Stomach (tissue), 8 donors: ENCODE measurements at regions not wholly inside any gene's neighbourhood (a gene's known extent, or its start where the extent isn't known, plus 50 kb on each side); places are given as distances from the start of the nearest gene placed in this dataset.
A peak's percentile ranks its signal among the peaks of the same experiment; 100 is the strongest.

ENCODE experiments used
- DNase-seq, 2 donors: peaks; one replicate each; pipeline versions ENCODE4 v3.0.0 to v3.0.0-alpha.2; 2013 to 2019
- H3K27ac ChIP-seq, 5 donors: fragments of 200-600 bp in 4 of 5; sonication (generic) in 4 of 5; one replicate each; pipeline ENCODE4 v1.5.1; 2013 to 2019; ENCODE audit warnings: mild to moderate bottlenecking in 1 of 5, moderate library complexity in 1 of 5
- H3K27me3 ChIP-seq, 3 donors: fragments of 200-600 bp; sonication (generic); one replicate each; pipeline ENCODE4 v1.5.1; 2017 to 2019; ENCODE audit warnings: mixed run types in 1 of 3
- H3K36me3 ChIP-seq, 4 donors: fragments of 200-600 bp; sonication (generic); 1 replicate in 3 of 4; 2 replicates in 1 of 4; pipeline ENCODE4 v1.5.1; 2016 to 2019
- H3K4me1 ChIP-seq, 4 donors: fragments of 200-600 bp; sonication (generic); one replicate each; pipeline ENCODE4 v1.5.1; 2016 to 2019
- H3K4me3 ChIP-seq, 4 donors: fragments of 200-600 bp; sonication (generic) in 3 of 4; one replicate each; pipeline ENCODE4 v1.5.1; 2016 to 2019; ENCODE audit warnings: mild to moderate bottlenecking in 1 of 4
- H3K9me3 ChIP-seq, 4 donors: fragments of 200-600 bp; sonication (generic); one replicate each; pipeline ENCODE4 v1.5.1; 2016 to 2019
- EP300 ChIP-seq: sonication (generic); formaldehyde crosslinking; IDR thresholded peaks from one replicate; pipeline ENCODE4 v1.6.1; 2017; ENCODE audit warnings: antibody characterized with exemption
- POLR2A ChIP-seq, 4 donors: fragments of 450-650 bp; IDR thresholded peaks; one replicate each; pipeline ENCODE4 v1.6.1; 2016; ENCODE audit warnings: antibody characterized with exemption in 4 of 4, control low read depth in 2 of 4, mild to moderate bottlenecking in 1 of 4, moderate library complexity in 1 of 4
- POLR2AphosphoS5 ChIP-seq, 3 donors: sonication (generic); formaldehyde crosslinking; IDR thresholded peaks; one replicate each; pipeline ENCODE4 v1.6.1; 2016; ENCODE audit warnings: antibody characterized with exemption in 3 of 3
- WGBS, 5 donors: extraction: QIAGEN DNeasy Blood & Tissue Kit in 3 of 5; methylation state at CpG; one replicate each; pipeline versions ENCODE4 v1.1.5 to v1.1.7; 2013 to 2018; 5-methylcytosine and 5-hydroxymethylcytosine counted together
- intact Hi-C: fragments of 100-400 bp; cut with DNase I; formaldehyde crosslinking; loops from one replicate; pipeline ENCODE4 v1.15.1; 2023; ENCODE audit warnings: low total_unique reads
- TF ChIP-seq, protein P1 (sequence below), 7 experiments: fragments of 450-650 bp in 4 of 7; fragments of 200-600 bp in 3 of 7; sonication (generic) in 3 of 7; IDR thresholded peaks; one replicate each; pipeline ENCODE4 v1.5.1; 2016 to 2019; ENCODE audit warnings: antibody characterized with exemption in 7 of 7, control low read depth in 2 of 7, mild to moderate bottlenecking in 1 of 7
- donor health status: healthy with polysubstance abuse.
- donor health status: Bipolar disorder and iron deficiency.
- donor health status: healthy.

DNA sequence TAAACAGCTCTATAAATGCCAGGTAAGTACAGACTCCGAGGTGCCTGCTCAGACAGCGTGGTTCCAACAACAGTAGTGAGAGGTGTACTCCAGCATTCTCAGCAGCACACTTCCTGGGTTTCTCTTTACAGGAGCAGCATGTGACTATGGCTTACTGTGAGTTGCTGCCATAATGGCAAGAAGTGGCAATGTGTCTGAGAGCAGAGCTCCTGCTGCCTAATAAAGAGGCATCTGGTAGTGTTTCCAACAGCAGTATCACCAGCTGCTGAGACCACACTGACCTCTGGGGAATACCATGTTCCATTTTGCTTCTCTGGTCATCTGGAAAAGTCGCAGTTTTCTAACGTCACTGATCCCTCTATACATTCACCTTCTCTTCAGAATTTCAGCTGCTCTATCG, 398.2 kb downstream of the SLCO4C1 start:
- Histone ChIP-seq H3K27ac (no peak overlapping the region), H3K27me3 (no peaks in the 10 kb centered on the region), H3K4me3 (no peak overlapping the region), H3K9me3 (no peaks in the 10 kb centered on the region), H3K4me1 (no peaks in the 10 kb centered on the region), H3K36me3 (no peaks in the 10 kb centered on the region)
- TF ChIP-seq POLR2A (IDR thresholded peaks at IDR 0.05) (no peak), POLR2AphosphoS5 (IDR thresholded peaks at IDR 0.05) (no peak), EP300 (no peak)
- TF ChIP-seq, protein P1, sequence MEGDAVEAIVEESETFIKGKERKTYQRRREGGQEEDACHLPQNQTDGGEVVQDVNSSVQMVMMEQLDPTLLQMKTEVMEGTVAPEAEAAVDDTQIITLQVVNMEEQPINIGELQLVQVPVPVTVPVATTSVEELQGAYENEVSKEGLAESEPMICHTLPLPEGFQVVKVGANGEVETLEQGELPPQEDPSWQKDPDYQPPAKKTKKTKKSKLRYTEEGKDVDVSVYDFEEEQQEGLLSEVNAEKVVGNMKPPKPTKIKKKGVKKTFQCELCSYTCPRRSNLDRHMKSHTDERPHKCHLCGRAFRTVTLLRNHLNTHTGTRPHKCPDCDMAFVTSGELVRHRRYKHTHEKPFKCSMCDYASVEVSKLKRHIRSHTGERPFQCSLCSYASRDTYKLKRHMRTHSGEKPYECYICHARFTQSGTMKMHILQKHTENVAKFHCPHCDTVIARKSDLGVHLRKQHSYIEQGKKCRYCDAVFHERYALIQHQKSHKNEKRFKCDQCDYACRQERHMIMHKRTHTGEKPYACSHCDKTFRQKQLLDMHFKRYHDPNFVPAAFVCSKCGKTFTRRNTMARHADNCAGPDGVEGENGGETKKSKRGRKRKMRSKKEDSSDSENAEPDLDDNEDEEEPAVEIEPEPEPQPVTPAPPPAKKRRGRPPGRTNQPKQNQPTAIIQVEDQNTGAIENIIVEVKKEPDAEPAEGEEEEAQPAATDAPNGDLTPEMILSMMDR (IDR thresholded peaks at IDR 0.05) = no peak
- intact Hi-C loops = no loop called here
- peak in 1 of 2 donors; percentile 13 for DNase-seq
- WGBS, 5 donors = 58 to 75% (median 65%) methylated on average over 5 of the region's 5 CpGs

DNA sequence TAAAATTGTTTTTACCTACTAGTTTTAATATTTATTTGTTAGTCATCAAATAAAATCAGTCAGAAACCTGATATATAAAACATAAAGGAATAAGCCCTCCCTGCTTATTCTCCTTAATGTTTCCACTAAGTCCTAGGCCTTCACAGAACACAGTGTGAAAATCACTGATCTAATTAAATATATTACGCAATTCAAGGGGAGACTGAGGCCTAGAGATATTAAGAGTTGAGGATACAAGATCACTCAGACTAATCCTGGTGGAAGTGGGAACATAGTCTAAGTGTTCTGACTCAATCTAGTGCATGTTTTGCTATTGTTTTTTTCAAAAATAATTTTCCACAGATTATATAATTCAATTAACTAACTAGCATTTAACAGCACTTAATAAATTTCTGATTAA, 401.1 kb downstream of the SLCO4C1 start:
- intact Hi-C loops = no loop called here
- Histone ChIP-seq H3K9me3 (no peaks in the 10 kb centered on the region), H3K27me3 (no peaks in the 10 kb centered on the region), H3K36me3 (no peaks in the 10 kb centered on the region), H3K27ac (no peak overlapping the region), H3K4me1 (no peaks in the 10 kb centered on the region), H3K4me3 (no peak overlapping the region)
- 50 to 98% (median 93%) methylated on average over 1 of the region's 1 CpG for WGBS, 5 donors
- TF ChIP-seq EP300 = no peak
- TF ChIP-seq POLR2A (IDR thresholded peaks at IDR 0.05) = no peak
- TF ChIP-seq POLR2AphosphoS5 (IDR thresholded peaks at IDR 0.05) = no peak
- TF ChIP-seq, protein P1 (IDR thresholded peaks at IDR 0.05) = no peak
- no peak for DNase-seq

DNA sequence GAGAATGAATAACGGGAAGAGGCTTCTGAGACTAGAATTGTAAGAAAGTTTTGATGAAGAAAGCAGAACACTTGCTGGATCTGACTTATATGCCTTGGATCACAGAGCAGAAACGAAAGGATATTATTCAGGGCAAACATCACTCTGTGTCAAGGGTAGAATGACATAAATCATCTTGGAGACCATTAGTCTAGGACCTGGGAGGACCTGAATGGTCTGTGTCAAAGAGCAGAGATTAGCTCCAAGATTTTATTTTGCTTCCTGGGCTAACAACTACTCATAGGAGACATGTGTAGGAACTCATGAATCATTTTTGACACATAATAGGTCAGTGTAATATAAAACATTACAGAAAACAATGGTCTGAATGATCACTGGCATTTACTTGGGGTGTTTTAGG, 417.9 kb downstream of the SLCO4C1 start:
- H3K27ac ChIP-seq = no peak overlapping the region
- H3K27me3 ChIP-seq = no peaks in the 10 kb centered on the region
- intact Hi-C loops = no loop called here
- no peaks in the 10 kb centered on the region for H3K4me1 ChIP-seq
- no peaks in the 10 kb centered on the region for H3K36me3 ChIP-seq
- peak in 1 of 2 donors; percentile 7 for DNase-seq
- no peak for TF ChIP-seq POLR2AphosphoS5 (IDR thresholded peaks at IDR 0.05)
- TF ChIP-seq EP300 = no peak
- TF ChIP-seq POLR2A (IDR thresholded peaks at IDR 0.05) = no peak
- TF ChIP-seq, protein P1 (IDR thresholded peaks at IDR 0.05) = no peak
- no peaks in the 10 kb centered on the region for H3K9me3 ChIP-seq
- WGBS, 5 donors = 35 to 56% (median 46%) methylated on average over 2 of the region's 2 CpGs
- H3K4me3 ChIP-seq = no peak overlapping the region

DNA sequence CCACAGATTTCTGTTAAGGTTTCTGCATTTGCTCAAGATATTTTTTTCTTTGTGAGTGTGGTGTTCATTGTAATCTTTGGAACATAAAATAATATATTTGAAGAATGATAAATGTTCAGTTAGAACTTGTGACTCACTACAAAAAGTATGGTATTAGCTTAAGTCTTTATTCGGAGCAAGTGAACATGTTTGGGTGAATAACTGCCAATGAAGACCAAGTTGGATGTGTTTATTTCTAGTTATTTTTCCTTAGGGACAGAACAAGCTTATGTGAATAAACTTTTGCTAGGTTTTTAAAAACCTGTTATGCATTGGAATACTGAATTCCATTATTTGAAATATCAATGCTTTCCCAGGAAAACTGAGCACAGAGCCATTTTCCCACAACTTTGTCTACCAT, 418.6 kb downstream of the SLCO4C1 start:
- no peak overlapping the region for H3K27ac ChIP-seq
- TF ChIP-seq, protein P1 (IDR thresholded peaks at IDR 0.05) = no peak
- TF ChIP-seq POLR2AphosphoS5 (IDR thresholded peaks at IDR 0.05) (no peak), POLR2A (IDR thresholded peaks at IDR 0.05) (no peak), EP300 (no peak)
- H3K36me3 ChIP-seq = no peaks in the 10 kb centered on the region
- WGBS, 5 donors = 6 to 36% (median 31%) methylated on average over 1 of the region's 1 CpG
- H3K4me3 ChIP-seq = no peak overlapping the region
- H3K4me1 ChIP-seq = no peaks in the 10 kb centered on the region
- H3K9me3 ChIP-seq = no peaks in the 10 kb centered on the region
- no peak for DNase-seq
- H3K27me3 ChIP-seq = no peaks in the 10 kb centered on the region
- intact Hi-C loops = no loop called here
